GM18499 (cell line): ENCODE measurements at regions not wholly inside any gene's neighbourhood (a gene's known extent, or its start where the extent isn't known, plus 50 kb on each side); places are given as distances from the start of the nearest gene placed in this dataset.

Source experiments
- ATAC-seq: cut with Tn5 transposase; IDR thresholded peaks from one replicate; pipeline ENCODE4 v1.9.1; 2021; ENCODE audit warnings: moderate number of reproducible peaks; ENCODE audit not compliant: insufficient read depth, unreplicated experiment

DNA sequence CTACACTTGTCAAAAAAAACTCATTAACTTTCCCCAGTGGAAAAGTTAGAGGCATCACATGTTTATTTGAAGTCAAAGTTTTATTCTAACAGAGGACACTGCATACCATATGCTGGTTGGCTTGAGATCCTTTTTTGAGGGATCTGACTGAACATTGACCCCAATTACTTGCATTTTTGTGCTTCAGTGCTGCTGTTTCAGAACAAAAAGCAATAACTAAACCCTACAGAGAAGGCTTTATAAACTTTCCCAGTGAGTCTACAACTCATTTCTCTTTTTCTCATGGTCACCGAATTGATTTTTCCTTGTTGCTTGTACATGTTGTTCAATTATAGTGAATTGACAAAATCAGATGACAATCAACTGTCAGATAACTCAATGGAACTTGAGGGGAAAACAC is 69.3 kb upstream of the PHYHIPL start:
- ATAC-seq = no peak

DNA sequence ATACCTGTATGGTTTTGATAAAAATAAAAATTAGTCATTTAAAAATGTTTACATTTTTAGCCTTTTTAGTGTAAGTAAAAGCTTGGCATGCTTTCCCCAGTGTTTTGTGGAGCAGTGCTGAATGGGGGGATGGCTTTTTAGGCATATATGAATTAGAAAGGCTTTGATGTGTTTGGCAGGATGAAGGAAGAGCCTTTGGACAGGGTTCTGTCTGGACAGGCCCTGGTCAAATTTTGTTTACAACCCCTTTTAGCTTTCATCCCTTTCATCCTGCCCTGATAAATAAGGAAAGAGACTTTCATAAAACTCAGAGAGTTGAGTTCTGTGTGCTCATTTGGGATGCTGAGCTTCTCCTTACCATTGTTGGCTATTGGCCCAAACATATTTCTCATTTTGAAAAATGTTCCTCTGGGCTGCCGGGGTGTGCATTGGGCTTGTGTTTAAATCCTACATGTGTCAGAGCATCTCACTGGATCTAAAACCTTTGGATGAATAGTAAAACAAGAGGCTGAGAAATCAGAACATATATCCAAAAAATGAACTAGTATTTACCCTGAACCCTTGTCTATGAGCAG is 68.1 kb upstream of the PHYHIPL start:
- no peak for ATAC-seq

GRCh38 chr10:59108886-59109288 is 67.6 kb upstream of the PHYHIPL start:
- no peak for ATAC-seq

DNA sequence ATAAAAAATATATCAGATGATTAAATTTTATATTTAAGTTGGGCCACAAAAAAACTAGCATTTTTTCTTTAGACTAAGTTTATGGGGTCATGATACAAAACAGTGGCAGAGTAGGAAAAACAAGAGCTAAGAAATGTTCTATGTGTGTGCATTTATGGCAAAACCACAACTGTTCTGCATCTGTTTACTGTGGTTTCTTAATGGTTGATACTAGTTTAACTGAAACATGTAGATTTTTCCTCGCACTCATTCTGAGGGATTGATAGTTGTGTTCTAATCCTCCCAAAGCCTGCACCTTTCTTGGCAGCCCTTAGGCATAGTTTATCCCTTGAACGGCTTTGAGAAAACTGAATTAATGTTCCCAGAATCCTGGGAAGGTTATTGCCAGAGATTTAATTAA is 66.6 kb upstream of the PHYHIPL start:
- ATAC-seq = no peak

GRCh38 chr10:59124187-59124586 is 52.3 kb upstream of the PHYHIPL start:
- no peak for ATAC-seq

DNA sequence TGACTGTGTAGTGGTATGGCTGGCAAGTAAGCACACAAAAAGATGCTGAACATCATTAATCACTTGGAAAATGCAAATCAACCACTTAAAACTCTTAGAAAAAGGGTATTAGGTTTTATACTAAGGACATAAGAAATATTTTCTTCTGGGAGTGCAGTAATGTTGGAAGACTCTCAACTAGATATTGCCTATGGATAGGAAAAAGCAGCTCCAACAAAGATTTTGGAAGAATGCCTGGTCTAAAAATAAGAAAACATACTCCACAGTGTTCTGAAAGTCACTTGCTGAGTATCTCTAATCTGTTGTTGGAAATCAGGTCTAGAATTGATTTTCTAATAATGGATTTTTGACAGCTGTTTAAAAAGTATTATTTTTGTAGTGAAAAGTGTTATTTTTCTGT is 50.8 kb upstream of the PHYHIPL start:
- no peak for ATAC-seq

DNA sequence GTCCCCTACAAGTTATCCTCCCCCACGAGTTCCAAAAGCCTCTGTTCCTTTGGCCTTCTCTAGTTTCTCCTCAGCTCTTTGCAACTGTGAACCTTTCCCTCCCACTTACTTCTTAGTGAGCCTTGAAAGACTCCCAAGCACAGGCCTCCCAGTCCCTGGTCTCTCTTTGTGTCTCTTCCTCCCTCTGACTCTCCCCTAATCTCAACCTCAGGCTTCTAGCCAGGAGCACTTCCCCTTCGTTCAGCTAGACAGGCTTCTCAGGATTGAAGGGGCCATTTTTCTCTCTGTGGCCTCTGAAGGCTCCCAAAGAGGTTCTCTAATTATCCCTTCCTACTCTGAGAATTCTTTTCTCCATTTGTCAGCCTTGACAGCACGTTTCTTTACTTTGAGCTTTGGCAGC is 50.2 kb upstream of the PHYHIPL start:
- ATAC-seq = no peak
